ENCODE measurements at regions not wholly inside any gene's neighbourhood (a gene's known extent, or its start where the extent isn't known, plus 50 kb on each side); places are given as distances from the start of the nearest gene placed in this dataset.
"Not testable (repeated sequence)": the region's sequence is repeated elsewhere in the genome, so short reads cannot be mapped to it uniquely, and the experiment has no call there.

DNA sequence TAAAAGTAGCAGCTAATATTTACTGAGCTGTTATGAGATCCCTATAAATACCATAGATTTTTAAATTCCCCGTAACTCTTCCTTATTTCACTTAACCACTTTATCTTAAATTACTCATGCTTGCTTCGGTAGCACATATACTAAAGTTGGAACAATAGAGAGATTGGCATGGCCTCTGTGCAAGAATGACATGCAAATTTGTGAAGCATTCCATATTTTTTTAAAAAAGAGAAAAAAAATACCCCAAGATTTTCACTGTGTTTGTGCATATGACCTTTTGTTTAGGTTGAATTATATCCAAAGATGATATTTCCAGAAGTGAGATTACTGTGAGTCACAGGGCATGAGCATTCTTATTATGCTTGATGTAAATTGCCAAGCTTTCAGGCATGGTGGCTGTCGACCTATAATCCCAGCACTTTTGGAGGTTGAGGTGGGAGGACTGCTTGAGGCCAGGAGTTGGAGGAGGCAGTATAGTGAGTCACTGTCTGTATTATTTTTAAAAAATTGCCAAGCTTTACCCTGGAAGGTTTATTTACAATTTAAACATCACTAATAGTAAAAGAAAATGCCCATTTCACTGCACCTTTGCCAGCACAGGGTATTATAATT is 58.2 kb upstream of the VKORC1L1 start:
- not testable (repeated sequence) for H3K9me3 Mint-ChIP-seq (ENCODE audit: low read depth); H3K27me3 Mint-ChIP-seq; H3K4me3 Mint-ChIP-seq; H3K36me3 Mint-ChIP-seq; H3K27ac Mint-ChIP-seq; H3K4me1 Mint-ChIP-seq (ENCODE audit: low read depth)

DNA sequence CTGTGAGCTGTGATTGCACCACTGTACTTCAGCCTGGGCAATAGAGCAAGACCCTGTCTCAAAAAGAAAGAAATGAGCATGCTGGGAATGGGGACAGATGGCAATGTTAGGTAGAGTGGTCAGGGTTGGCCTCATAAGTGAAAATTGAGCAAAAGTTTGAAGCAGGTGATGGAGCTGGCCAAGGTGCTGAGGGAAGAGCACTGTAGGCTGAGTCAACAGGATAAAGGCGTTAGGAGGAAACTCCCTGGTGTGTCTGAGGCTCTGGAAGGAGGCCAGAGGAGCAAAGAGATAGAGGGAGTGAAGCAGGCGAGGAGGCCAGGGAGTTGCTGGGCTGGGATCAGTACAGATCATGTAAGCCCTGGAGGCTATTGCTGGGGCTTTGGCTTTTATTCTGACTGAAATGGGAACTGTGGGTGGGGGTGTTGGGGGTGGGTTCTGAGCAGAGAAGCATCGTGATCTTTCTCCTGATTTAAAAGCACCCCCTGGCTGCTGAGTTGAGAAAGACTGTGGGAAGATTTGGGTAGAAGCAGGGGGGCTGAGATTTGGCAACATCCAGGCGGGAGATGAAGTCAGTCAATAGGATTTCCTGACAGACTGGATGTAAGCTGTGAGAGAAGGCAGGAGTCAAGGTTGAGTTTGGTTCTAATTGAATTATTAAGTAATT is 52.5 kb upstream of the VKORC1L1 start:
- Mint-ChIP-seq H3K4me1 (ENCODE audit: low read depth) (no peaks in the 10 kb centered on the region), H3K27ac (no peak overlapping the region), H3K27me3 (no peaks in the 10 kb centered on the region), H3K9me3 (ENCODE audit: low read depth) (no peaks in the 10 kb centered on the region), H3K4me3 (no peak overlapping the region), H3K36me3 (peaks cover 4% of the 10 kb centered on the region)

All from activated naive CD8-positive, alpha-beta T cell (primary cell).